Fibroblast of skin of back (primary cell): ENCODE measurements at regions not wholly inside any gene's neighbourhood (a gene's known extent, or its start where the extent isn't known, plus 50 kb on each side); places are given as distances from the start of the nearest gene placed in this dataset.
A peak's percentile ranks its signal among the peaks of the same experiment; 100 is the strongest.

Experiments
- DNase-seq: peaks from one replicate; pipeline ENCODE4 v3.0.0-alpha.2; 2013

GRCh38 chr4:104795264-104795939, 300.7 kb upstream of the CXXC4 start:
- DNase-seq = no peak

DNA sequence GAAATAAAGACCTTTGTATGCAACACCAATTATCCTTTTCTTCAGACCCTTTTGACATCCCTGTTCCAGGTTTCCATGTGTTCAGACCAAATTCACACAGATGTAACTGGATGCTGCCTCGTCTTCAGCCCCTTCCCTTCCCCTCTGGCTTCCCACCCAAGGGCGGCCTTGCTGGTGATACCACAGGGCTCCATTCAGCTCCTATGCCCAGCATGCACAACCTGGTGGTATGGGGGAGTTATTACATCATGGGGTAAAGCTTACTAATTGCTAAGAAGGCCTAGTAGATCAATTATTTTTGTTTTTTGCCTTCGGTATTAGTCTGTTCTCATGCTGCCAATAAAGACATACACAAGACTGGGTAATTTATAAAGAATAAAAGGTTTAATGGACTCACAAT, 317.0 kb upstream of the CXXC4 start:
- no peak for DNase-seq

GRCh38 chr4:104815665-104816064, 321.0 kb upstream of the CXXC4 start:
- no peak for DNase-seq

GRCh38 chr4:104818579-104818978, 323.9 kb upstream of the CXXC4 start:
- no peak for DNase-seq

GRCh38 chr4:104826171-104826570, 320.5 kb upstream of the TET2 start:
- DNase-seq = no peak

- DNase-seq = no peak
Observed at GRCh38 chr4:104829761-104830160, 316.9 kb upstream of the TET2 start.

GRCh38 chr4:104848597-104849225, 298.0 kb upstream of the TET2 start:
- DNase-seq = no peak

- DNase-seq = no peak
Observed at GRCh38 chr4:104859601-104860237, 287.0 kb upstream of the TET2 start.

DNA sequence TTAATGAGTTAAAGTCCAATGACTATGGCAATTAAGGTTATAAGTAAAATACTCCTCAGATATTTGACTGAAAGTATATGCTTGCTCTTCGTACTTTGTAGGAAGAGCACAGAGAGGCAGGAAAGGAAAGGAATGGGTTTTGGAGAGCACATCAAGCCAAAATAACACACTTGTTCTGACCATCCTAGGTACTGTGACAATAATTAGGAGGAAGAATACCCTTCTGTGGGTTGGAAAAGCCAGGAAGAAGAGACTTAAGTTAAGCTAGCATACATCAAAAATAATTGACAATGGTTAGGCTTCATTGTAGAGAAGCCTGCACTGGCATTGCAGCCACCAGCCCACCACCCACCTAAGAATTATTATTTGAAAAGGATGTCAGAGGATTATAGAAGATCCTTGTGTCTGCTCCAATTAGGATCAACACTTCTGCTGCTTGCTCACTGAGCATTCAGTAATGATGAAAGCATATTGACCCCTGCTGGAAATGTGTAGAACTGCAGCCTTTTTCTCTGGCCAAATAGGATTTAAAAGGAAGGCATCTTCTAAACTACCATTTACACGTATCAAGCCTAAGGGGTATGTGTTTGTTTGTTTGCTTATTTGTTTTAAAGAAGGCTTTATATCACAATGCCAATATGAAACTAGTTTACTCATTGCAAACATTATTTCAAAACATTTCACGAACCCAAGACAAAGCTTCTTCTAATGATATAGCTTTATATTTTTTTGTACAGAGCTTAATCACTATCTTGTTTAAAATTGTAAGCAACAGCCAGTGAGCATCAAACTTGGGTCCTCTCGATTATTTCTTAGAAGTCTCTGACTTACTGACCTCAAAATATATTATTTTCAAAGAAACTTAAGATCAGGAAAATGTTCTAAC, 286.2 kb upstream of the TET2 start:
- DNase-seq = peak; percentile 62

- DNase-seq = no peak
Observed at GRCh38 chr4:104866809-104867208, 279.9 kb upstream of the TET2 start.

DNA sequence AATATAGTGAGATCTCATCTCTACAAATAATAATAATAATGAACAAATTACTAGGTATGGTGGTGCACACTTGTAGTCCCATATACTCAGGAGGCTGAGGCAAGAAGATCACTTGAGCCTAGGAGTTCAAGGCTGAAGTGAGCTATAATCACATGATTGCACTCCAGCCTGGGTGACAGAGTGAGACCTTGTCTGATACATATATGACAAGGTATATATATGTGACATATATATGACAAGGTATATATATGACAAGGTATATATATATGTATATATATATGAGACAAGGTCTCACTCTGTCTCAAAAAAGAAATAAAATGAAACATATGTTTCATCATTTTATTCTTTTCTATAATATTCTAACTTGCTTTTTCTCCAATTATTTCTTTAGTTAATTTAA, 278.1 kb upstream of the TET2 start:
- DNase-seq = no peak

GRCh38 chr4:104868958-104869357, 277.7 kb upstream of the TET2 start:
- DNase-seq = no peak

- DNase-seq = no peak
Observed at GRCh38 chr4:104869831-104870230, 276.8 kb upstream of the TET2 start.

DNA sequence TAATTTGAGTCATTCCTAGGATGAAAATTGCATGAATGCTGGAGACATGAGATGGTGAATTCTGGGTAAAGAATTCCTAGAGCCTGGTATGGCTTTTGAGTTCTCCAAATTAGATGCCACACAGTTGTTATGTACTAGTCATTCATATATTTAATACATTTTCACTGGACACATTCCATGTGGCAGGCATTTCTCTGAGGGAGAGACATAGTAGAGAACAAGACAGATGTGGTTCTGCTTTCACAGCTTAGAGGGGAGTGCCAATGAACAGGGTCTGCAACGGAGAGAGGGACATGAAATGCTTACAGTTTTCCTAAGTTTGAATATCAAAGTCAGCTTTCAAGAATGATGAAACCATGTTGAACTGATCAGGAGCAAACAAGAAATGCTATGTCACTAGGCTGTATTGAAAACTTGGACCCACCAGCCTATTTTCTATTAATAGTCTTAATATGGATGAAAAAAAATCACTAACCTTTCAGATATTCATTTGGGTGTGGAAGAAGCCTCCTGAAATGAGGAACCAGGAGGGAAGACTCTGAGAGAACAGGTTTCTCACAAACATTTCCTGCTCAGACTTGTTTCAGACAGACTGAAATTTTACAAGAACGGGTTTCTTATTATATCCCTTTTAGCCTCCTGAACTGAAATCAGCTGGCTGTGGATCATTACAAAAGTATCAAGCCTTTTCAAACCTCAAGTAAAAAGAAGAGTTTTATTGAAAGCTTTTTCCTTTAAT, 276.0 kb upstream of the TET2 start:
- DNase-seq = no peak

DNA sequence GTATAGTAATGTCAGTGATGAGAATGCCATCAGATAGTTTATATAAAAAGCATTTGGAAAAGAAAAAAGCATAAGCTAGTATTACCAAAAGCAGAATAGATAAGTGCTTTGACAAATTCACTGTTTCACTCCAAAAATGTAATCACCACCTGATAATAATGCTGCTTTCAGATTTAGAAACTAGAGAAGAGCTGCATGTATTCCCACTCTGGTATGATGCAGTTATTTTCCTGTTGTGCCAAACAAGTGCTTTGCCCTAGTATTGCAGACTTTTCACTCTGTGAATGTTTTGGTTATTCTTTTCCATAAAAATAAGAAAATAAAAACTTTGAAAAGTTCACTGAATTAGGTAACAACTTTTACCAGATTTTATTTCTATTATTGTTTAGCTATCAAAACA, 267.7 kb upstream of the TET2 start:
- DNase-seq = no peak

DNA sequence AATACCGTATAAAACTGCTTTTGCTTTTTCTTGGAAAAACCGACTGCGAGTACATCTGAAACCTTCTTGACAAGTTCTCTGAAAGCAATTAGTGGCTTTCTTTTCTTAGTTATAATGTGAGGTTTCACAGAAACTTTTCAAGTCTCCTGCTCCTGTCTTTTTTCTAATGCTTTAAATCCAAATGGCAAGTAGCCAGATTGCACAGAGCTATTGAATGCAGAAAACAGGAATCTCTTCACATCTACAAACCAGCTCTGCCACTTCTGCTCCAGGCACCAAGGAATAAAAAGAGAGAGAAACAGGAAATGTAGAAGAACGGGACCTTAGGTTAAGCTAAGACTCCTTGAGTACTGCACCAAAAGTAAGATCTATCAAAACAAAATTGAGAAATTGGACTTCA, 267.3 kb upstream of the TET2 start:
- DNase-seq = peak; percentile 1

DNA sequence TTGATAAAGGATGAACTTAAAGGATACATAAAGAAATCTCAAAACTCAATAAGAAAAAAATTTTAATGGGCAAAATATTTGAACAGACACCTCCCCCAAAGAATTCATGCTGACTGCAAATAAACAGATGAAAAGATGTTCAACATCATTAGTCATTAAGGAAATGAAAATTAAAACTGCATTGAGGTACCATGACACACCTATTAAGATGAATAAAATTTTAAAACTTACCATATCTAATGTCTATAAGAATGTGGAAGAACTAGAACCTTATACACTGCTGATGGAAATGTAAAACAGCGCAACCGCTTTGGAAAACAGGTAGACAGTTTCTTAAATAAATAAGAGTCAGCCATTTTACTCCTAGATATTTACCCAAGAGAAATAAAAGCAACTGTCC, 266.8 kb upstream of the TET2 start:
- DNase-seq = no peak

DNA sequence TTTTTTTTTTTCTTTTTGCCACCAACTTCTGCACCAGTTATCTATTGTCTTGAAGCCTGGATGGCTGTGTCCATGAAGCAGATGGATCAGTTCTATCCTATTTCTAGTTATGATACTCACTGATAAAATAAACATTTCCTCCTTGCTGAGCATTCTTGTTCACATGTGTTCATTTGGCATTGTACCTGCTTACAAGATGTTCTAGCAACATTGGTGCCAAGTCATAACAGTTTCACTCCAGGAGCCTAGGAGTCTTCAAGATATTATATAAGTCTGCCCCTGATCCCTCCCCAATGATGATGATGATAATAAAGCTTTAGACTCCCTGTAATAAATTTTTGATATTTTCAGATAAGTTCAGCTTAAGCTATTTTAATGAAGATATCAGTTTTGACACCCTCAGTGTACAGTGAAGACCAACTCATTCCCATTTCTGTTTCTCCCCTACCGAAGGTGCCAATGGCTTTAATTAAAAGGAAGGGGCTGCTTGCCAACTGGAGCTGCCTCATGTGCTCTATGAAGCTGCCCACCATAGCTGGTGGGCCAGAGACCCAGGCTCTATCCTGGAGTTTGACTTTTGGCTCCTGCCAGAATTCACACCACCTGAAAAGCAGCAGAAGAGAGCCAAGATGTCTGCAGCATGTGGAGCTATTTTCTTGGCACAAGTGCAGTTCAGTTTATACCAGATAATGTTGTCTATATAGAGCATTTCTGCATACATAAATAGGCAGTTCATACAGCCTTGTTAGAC, 265.4 kb upstream of the TET2 start:
- DNase-seq = no peak

DNA sequence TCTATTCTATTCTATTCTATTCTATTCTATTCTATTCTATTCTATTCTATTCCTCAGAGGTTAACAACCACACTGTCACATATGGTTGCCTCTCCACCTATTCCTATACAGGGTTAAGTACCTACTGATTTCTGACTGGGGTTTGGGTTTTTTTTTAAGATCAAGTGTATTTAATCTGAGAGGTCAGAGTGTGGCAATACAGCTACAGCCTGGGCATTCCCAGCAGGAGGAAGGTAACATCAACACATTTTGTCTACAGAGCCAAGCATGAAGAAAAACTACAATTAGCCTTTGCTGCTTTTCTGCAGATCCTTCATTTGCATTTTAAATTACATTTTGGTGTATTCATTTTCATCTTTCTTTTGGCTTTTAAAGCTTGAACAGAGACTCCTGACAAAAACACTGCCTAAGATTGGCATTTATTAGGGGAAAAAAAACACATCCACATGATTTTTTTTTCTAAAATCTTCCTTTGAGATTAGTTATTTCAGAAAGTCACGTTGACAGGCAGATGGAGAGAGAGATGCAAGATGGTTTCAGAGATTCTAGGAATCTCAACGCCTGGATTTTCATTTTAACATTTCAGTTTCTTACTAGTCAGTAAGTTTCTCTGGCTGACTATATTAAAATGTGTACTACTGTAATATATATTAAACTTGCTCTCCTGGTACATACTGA, 255.9 kb upstream of the TET2 start:
- no peak for DNase-seq

DNA sequence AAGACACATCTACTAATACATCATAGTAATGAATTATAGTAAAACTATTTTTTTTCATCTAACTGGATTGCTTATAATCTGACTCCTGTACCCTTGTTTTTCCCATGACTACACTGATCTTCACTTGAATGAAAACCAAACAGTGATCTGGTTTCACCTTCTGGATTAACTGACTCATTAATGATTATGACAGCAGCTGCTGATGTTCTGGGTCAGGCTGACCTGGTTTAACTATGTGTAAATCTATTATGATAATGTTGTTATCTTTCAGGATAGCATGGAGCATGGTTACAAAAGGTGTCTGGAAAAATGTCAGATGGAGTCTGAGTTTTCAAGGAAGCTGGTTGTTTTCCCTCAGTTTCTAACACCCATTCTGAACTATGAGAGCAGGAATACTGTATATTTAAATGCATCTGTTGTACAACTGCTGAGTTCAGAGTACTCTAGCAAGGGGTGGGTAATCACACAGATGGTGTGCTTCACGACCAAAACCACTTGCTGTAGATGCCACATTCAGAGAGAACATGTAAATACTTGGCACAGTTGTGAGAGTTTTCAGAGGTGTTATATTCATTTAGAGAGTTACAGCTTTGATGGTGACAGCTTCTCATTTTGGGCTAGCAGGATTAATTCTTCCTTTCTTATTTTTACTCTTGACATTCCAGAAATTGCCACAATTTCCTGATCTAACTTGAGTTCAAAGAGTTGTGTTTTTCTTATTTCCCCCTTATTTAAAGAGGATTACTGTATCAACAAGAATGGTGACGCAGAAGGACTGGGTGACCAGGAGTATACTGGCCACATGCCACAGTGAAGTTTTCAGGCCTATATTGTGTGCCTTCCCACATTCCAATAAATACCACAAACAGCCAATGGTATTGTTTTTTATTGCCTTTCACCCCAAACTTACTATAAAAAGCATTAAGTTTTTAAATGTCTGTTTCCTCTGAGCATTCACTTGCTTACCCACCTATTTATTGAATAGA, 249.7 kb upstream of the TET2 start:
- DNase-seq = peak; percentile 44
